Kidney (tissue), 13 donors: ENCODE measurements at regions not wholly inside any gene's neighbourhood (a gene's known extent, or its start where the extent isn't known, plus 50 kb on each side); places are given as distances from the start of the nearest gene placed in this dataset.

Experiments
- DNase-seq, 5 donors: peaks; one replicate each; pipeline ENCODE4 v3.0.0-alpha.2; 2013 to 2020
- FAIRE-seq: peaks from 2 replicates; lab custom pipeline; 2012; peaks lifted over from hg19 to GRCh38; lab: Jason Lieb, UNC
- H3K27ac ChIP-seq, 2 donors: one replicate each; pipeline ENCODE4 v1.7.0; 2013; ENCODE audit warnings: low read depth in 2 of 2, low read length in 2 of 2, inconsistent platforms in 1 of 2
- H3K27me3 ChIP-seq: one replicate; pipeline ENCODE4 v1.7.1; 2013; ENCODE audit warnings: low read length, inconsistent platforms; ENCODE audit not compliant: control insufficient read depth, insufficient read depth
- H3K36me3 ChIP-seq, 3 donors: one replicate each; pipeline versions ENCODE4 v1.7.0 to v1.7.1; 2013; ENCODE audit warnings: low read length in 3 of 3, control low read depth in 1 of 3, inconsistent platforms in 1 of 3; ENCODE audit not compliant: insufficient read depth in 3 of 3, control insufficient read depth in 2 of 3
- H3K4me1 ChIP-seq, 3 donors: one replicate each; pipeline versions ENCODE4 v1.7.0 to v1.7.1; 2013; ENCODE audit warnings: low read length in 3 of 3, inconsistent platforms in 1 of 3, low read depth in 1 of 3; ENCODE audit not compliant: control insufficient read depth in 2 of 3, insufficient read depth in 2 of 3
- H3K4me3 ChIP-seq, 3 donors: one replicate each; pipeline versions ENCODE4 v1.7.0 to v1.8.1; 2013; ENCODE audit warnings: low read length in 3 of 3, control low read depth in 1 of 3, inconsistent platforms in 1 of 3
- H3K9ac ChIP-seq, 3 donors: one replicate each; pipeline versions ENCODE4 v1.7.0 to v1.7.1; 2013; ENCODE audit warnings: low read length in 3 of 3, control low read depth in 1 of 3, inconsistent platforms in 1 of 3
- H3K9me3 ChIP-seq, 3 donors: one replicate each; pipeline versions ENCODE4 v1.7.0 to v1.7.1; 2013; ENCODE audit warnings: low read length in 3 of 3, control low read depth in 1 of 3, inconsistent platforms in 1 of 3; ENCODE audit not compliant: control insufficient read depth in 2 of 3, insufficient read depth in 1 of 3
- intact Hi-C: fragments of 100-400 bp; cut with DNase I; formaldehyde crosslinking; loops from one replicate; pipeline ENCODE4 v1.11.1; 2022
- TF ChIP-seq, protein P1 (sequence below): IDR thresholded peaks from 3 replicates; pipeline ENCODE4 v1.5.1; 2012; ENCODE audit warnings: mild to moderate bottlenecking, moderate library complexity, borderline replicate concordance; ENCODE audit not compliant: insufficient read depth; ENCODE audit errors: extremely low read depth
- donor health status: control.
- donor health status: control.
- donor health status: control.
- donor health status: control.
- donor health status: control.
- donor health status: DM: yes; HTN: yes; CAD: no.
- donor health status: Normal renal cell carcinoma (clear cell type).

DNA sequence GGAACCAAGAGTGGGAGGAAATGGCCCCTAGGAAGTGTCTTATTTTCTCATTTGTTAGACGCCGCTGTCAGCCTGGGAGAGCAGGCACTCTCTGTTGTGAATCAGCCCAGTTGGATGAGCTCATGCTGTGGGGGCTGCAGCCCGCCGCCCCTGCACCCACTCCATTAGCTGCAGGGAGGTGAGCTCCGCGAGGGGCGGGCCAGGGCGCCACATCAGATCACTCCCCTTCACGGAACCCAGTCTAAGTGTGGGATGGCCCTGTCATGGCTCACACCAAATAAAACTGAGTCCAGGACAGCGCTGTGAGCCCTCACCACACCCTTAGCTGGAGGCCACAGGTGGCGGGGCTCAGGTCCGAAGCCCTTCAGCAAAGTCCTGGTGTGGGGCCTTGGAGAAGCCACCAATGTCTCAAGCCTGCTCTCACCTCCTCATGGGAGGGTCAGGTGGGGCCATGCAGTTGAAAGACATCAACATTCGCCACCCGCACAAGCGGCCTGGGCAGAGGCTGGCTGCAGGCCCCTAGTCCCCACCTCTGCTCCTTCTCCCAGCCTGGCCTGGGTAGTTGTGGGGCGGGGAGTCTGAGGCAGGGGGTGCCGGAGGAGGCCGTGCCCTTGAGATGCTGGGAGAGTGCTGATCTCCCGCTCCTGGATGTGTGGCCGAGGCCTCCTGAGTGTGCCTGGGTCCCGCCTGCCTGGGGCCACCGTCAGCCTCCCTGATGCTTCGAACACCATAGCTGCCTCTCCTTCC, 66.2 kb upstream of the SLCO4A1 start:
- Histone ChIP-seq H3K27me3 (peaks cover 14% of the 10 kb centered on the region), H3K9me3 (no peaks in the 10 kb centered on the region), H3K4me1 (no peaks in the 10 kb centered on the region), H3K27ac (no peak overlapping the region), H3K9ac (no peak overlapping the region), H3K4me3 (no peak overlapping the region), H3K36me3 (no peaks in the 10 kb centered on the region)
- intact Hi-C loops, result no loop called here
- no peak for FAIRE-seq
- DNase-seq, result no peak
- TF ChIP-seq, protein P1, sequence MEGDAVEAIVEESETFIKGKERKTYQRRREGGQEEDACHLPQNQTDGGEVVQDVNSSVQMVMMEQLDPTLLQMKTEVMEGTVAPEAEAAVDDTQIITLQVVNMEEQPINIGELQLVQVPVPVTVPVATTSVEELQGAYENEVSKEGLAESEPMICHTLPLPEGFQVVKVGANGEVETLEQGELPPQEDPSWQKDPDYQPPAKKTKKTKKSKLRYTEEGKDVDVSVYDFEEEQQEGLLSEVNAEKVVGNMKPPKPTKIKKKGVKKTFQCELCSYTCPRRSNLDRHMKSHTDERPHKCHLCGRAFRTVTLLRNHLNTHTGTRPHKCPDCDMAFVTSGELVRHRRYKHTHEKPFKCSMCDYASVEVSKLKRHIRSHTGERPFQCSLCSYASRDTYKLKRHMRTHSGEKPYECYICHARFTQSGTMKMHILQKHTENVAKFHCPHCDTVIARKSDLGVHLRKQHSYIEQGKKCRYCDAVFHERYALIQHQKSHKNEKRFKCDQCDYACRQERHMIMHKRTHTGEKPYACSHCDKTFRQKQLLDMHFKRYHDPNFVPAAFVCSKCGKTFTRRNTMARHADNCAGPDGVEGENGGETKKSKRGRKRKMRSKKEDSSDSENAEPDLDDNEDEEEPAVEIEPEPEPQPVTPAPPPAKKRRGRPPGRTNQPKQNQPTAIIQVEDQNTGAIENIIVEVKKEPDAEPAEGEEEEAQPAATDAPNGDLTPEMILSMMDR, result no peak

DNA sequence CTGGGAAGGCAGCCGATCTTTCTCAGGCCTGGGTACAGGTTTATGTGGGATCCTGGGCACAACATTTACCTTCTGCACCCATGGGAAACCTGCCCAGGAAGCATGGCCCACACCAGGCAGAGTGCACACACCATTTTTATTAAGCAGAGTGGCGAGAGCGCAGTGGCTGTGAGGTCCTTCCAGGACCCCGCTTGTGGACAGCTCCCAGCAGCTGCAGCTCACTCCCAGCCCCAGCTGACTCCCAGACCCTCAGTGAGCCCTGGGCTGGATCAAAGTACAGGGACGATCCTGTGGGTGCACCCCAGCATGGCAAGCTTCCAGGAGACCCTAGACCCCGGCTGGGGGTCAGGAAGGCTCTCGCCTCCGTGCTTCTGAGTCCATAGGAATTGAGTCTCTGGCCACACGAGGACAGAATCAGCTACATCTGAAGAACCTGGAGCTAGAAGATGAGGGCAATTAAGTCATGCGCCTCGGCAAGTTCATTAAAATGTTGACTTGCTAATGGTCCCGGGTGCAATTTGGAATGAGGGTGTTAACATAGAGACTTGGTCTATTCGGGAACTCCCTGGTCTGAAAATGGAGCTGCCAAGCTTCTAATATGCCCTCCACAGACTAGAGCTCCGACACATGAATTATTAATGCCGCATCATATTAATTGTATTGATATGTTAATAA, 65.4 kb upstream of the SLCO4A1 start:
- TF ChIP-seq, protein P1, result no peak
- Histone ChIP-seq H3K27ac (no peak overlapping the region), H3K36me3 (no peaks in the 10 kb centered on the region), H3K4me1 (no peaks in the 10 kb centered on the region), H3K27me3 (peaks cover 14% of the 10 kb centered on the region), H3K9me3 (no peaks in the 10 kb centered on the region), H3K4me3 (no peak overlapping the region), H3K9ac (no peak overlapping the region)
- intact Hi-C loops, result no loop called here
- FAIRE-seq, result no peak
- peak in 3 of 5 donors; percentile 78 to 82 (median 79) for DNase-seq

DNA sequence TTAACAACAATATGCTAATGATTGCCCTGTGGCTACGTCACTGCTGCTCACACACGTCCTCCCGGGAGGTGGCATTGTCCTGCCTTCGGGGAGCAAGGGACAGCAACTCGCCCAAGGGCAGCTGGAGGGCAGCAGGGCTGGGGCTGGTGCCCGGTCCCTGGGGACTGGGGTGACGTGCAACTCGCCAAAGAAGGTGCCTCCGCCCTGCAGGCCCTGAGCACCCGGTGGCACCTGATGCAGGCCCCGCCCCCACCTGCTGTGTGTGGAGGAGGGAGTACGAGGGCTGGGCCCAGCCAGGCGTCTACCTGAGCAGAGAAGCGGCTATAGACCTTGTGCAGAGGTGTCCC, 64.8 kb upstream of the SLCO4A1 start:
- Histone ChIP-seq H3K36me3 (no peaks in the 10 kb centered on the region), H3K9me3 (no peaks in the 10 kb centered on the region), H3K27me3 (peaks cover 14% of the 10 kb centered on the region), H3K9ac (no peak overlapping the region), H3K4me3 (no peak overlapping the region), H3K4me1 (no peaks in the 10 kb centered on the region), H3K27ac (no peak overlapping the region)
- DNase-seq (peak in 1 of 5 donors; percentile 29), FAIRE-seq (no peak)
- intact Hi-C loops, result no loop called here
- TF ChIP-seq, protein P1, result no peak
